ENCODE measurements at regions not wholly inside any gene's neighbourhood (a gene's known extent, or its start where the extent isn't known, plus 50 kb on each side); places are given as distances from the start of the nearest gene placed in this dataset.

DNA sequence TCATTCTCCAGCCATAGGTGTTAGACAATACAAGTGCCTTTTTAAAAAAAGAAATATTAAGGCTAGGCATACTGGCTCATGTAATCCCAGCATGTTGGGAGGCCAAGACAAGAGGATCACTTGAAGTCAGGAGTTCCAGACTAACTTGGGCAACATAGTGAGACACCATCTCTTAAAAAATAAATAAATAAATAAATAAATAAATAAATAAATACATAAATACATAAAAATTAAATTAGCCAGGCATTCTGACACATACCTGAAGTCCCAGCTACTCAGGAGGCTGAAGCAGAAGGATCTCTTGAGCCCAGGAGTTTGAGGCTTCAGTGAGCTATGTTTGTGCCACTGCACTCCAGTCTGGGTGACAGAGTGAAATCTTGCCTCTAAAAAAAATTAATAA, 85.8 kb upstream of the ATP1B1 start:
- H3K27ac ChIP-seq: no peak overlapping the region
- no peaks in the 10 kb centered on the region for H3K9me3 ChIP-seq (ENCODE audit: low read depth)
- H3K4me3 ChIP-seq: no peak overlapping the region
- no peaks in the 10 kb centered on the region for H3K27me3 ChIP-seq
- H3K4me1 ChIP-seq (ENCODE audit: low read depth): peaks cover 4% of the 10 kb centered on the region
- TF ChIP-seq, protein P1, sequence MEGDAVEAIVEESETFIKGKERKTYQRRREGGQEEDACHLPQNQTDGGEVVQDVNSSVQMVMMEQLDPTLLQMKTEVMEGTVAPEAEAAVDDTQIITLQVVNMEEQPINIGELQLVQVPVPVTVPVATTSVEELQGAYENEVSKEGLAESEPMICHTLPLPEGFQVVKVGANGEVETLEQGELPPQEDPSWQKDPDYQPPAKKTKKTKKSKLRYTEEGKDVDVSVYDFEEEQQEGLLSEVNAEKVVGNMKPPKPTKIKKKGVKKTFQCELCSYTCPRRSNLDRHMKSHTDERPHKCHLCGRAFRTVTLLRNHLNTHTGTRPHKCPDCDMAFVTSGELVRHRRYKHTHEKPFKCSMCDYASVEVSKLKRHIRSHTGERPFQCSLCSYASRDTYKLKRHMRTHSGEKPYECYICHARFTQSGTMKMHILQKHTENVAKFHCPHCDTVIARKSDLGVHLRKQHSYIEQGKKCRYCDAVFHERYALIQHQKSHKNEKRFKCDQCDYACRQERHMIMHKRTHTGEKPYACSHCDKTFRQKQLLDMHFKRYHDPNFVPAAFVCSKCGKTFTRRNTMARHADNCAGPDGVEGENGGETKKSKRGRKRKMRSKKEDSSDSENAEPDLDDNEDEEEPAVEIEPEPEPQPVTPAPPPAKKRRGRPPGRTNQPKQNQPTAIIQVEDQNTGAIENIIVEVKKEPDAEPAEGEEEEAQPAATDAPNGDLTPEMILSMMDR (IDR thresholded peaks at IDR 0.05; ENCODE audit: low read depth, low read length): no peak
- DNase-seq (ENCODE audit: low read depth in 1 of 2, low spot score in 1 of 2): no peak
- no peaks in the 10 kb centered on the region for H3K36me3 ChIP-seq

DNA sequence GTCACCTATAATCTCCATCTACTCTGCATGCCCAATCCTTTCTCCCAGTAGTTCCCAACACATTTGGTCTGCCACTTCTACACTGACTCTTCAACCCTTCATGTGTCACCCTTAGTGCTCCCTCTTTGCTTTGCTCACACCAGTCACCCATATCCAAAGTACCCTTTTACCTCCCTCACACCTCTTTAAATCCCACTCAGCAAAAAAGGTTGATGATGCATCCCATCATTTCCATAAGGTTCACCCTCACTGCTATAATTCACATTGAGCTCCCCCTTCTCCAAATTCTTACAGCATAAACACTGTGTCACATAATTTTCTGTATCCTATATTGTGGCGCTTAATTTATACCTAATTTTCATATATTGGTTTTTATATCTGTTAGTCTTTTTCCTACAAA, 83.8 kb upstream of the ATP1B1 start:
- Histone ChIP-seq H3K4me3 (no peak overlapping the region), H3K36me3 (no peaks in the 10 kb centered on the region), H3K27me3 (no peaks in the 10 kb centered on the region), H3K4me1 (ENCODE audit: low read depth) (peaks cover 13% of the 10 kb centered on the region), H3K9me3 (ENCODE audit: low read depth) (no peaks in the 10 kb centered on the region), H3K27ac (no peak overlapping the region)
- TF ChIP-seq, protein P1 (IDR thresholded peaks at IDR 0.05; ENCODE audit: low read depth, low read length): no peak
- DNase-seq (ENCODE audit: low read depth in 1 of 2, low spot score in 1 of 2): no peak

DNA sequence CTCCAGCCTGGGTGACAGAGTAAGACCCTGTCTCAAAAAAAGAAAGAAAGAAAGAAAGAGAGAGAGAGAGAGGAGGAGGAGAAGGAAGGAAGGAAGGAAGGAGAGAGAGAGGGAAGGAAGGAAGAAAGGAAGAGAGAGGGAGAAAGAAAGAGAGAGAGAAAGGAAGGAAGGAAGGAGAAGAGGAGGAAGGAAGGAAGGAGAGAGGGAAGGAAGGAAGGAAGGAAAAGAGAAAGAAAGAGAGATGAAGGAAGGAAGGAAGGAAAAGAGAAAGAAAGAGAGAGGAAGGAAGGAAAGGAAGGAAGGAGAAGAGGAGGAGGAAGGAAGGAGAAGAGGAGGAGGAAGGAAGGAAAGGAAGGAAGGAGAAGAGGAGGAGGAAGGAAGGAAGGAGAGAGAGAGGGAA, 82.2 kb upstream of the ATP1B1 start:
- Histone ChIP-seq H3K27me3 (no peaks in the 10 kb centered on the region), H3K36me3 (no peaks in the 10 kb centered on the region), H3K4me3 (no peak overlapping the region), H3K27ac (no peak overlapping the region), H3K9me3 (ENCODE audit: low read depth) (no peaks in the 10 kb centered on the region), H3K4me1 (ENCODE audit: low read depth) (peaks cover 19% of the 10 kb centered on the region)
- no peak for DNase-seq (ENCODE audit: low read depth in 1 of 2, low spot score in 1 of 2)
- TF ChIP-seq, protein P1 (IDR thresholded peaks at IDR 0.05; ENCODE audit: low read depth, low read length): no peak

DNA sequence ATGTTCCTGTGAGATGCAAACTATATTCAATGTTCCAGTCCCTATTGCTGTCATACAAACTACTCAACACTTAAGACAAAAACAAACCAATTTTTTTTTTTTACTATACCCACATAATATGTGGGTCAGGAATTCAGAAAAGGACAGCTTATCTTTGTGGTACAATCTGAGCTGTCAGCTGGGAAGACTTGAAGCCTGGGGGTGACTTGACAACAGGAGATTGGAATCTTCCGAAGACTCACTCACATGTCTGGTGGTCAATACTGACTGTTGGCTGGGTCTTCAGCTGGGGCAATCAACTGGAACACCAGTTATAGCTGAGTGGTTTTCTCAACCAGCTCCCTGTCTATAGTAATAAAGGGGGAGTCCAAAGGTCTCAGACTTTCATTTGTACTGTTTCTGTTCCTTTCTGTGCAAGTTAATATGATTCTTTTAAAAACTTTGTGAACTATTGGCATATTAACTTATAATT, 81.7 kb upstream of the ATP1B1 start:
- Histone ChIP-seq H3K9me3 (ENCODE audit: low read depth) (no peaks in the 10 kb centered on the region), H3K36me3 (no peaks in the 10 kb centered on the region)

DNA sequence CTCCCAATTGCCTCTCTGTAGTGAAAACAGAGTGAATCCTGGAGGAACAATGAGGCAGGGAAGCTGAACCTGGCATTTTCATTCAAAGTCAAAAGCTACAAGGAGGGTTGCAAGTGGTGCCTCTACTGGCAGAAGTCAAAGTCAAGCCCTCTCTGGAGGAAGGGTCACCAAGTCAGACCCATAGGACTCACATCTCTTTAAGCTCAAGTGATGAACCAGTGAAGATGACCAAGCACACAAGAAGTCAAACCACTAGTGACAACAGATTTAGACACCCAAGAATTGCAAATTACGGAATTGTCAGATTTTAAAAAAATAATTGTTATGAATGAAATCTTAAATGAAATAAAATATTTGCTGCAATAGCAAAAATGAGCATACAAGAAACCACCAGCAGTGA, 81.1 kb upstream of the ATP1B1 start:
- no peak for DNase-seq (ENCODE audit: low read depth in 1 of 2, low spot score in 1 of 2)

More for the DNA sequence above, 81.7 kb upstream of the ATP1B1 start:
- Histone ChIP-seq H3K27me3 (no peaks in the 10 kb centered on the region), H3K4me3 (no peak overlapping the region), H3K4me1 (ENCODE audit: low read depth) (peaks cover 21% of the 10 kb centered on the region), H3K27ac (no peak overlapping the region)
- DNase-seq (ENCODE audit: low read depth in 1 of 2, low spot score in 1 of 2): no peak
- TF ChIP-seq, protein P1 (IDR thresholded peaks at IDR 0.05; ENCODE audit: low read depth, low read length): no peak

More for the DNA sequence above, 81.1 kb upstream of the ATP1B1 start:
- Histone ChIP-seq H3K4me1 (ENCODE audit: low read depth) (peaks cover 21% of the 10 kb centered on the region), H3K27ac (no peak overlapping the region), H3K9me3 (ENCODE audit: low read depth) (no peaks in the 10 kb centered on the region), H3K27me3 (no peaks in the 10 kb centered on the region), H3K36me3 (no peaks in the 10 kb centered on the region), H3K4me3 (no peak overlapping the region)
- TF ChIP-seq, protein P1 (IDR thresholded peaks at IDR 0.05; ENCODE audit: low read depth, low read length): no peak

Data from cardiac muscle cell (in vitro differentiated cells and primary cell).